Hepatocyte (in vitro differentiated cells): ENCODE measurements at regions not wholly inside any gene's neighbourhood (a gene's known extent, or its start where the extent isn't known, plus 50 kb on each side); places are given as distances from the start of the nearest gene placed in this dataset.

Experiments used
- CTCF ChIP-seq: fragments of 200-600 bp; sonication (generic); IDR thresholded peaks from 2 replicates; pipeline ENCODE4 v1.5.1; 2016; ENCODE audit warnings: antibody characterized with exemption, mild to moderate bottlenecking; ENCODE audit not compliant: poor library complexity
- EZH2 ChIP-seq: fragments of 200-600 bp; sonication (generic); IDR thresholded peaks from 2 replicates; pipeline ENCODE4 v1.6.1; 2016; ENCODE audit warnings: antibody characterized with exemption, mild to moderate bottlenecking, borderline replicate concordance

GRCh38 chr2:223494942-223495341, 107.2 kb downstream of the SCG2 start:
- no peak for TF ChIP-seq EZH2
- TF ChIP-seq CTCF: no peak
